WI38 (cell line): ENCODE measurements at regions not wholly inside any gene's neighbourhood (a gene's known extent, or its start where the extent isn't known, plus 50 kb on each side); places are given as distances from the start of the nearest gene placed in this dataset.

Experiments used
- H3K4me3 ChIP-seq: 2 replicates; pipeline ENCODE4 v1.5.1; 2011; ENCODE audit warnings: low read depth, mild to moderate bottlenecking, control low read depth, low read length
- CTCF ChIP-seq: IDR thresholded peaks from 2 replicates; pipeline ENCODE4 v1.5.1; 2012; ENCODE audit warnings: low read depth, mild to moderate bottlenecking, control low read depth, low read length

GRCh38 chr2:241970716-241971115 lies 101.2 kb downstream of the RTP5 start:
- TF ChIP-seq CTCF: no peak
- H3K4me3 ChIP-seq: no peak overlapping the region

- no peak for TF ChIP-seq CTCF
Measured at GRCh38 chr2:241974096-241974495, 104.6 kb downstream of the RTP5 start.

GRCh38 chr2:241974851-241975592 lies 105.5 kb downstream of the RTP5 start:
- TF ChIP-seq CTCF: no peak
- H3K4me3 ChIP-seq: no peak overlapping the region

More at GRCh38 chr2:241974096-241974495, 104.6 kb downstream of the RTP5 start:
- no peak overlapping the region for H3K4me3 ChIP-seq

GRCh38 chr2:241975593-241976284 lies 106.2 kb downstream of the RTP5 start:
- no peak for TF ChIP-seq CTCF
- no peak overlapping the region for H3K4me3 ChIP-seq

GRCh38 chr2:241976296-241976695 lies 106.8 kb downstream of the RTP5 start:
- TF ChIP-seq CTCF: no peak
- no peak overlapping the region for H3K4me3 ChIP-seq

DNA sequence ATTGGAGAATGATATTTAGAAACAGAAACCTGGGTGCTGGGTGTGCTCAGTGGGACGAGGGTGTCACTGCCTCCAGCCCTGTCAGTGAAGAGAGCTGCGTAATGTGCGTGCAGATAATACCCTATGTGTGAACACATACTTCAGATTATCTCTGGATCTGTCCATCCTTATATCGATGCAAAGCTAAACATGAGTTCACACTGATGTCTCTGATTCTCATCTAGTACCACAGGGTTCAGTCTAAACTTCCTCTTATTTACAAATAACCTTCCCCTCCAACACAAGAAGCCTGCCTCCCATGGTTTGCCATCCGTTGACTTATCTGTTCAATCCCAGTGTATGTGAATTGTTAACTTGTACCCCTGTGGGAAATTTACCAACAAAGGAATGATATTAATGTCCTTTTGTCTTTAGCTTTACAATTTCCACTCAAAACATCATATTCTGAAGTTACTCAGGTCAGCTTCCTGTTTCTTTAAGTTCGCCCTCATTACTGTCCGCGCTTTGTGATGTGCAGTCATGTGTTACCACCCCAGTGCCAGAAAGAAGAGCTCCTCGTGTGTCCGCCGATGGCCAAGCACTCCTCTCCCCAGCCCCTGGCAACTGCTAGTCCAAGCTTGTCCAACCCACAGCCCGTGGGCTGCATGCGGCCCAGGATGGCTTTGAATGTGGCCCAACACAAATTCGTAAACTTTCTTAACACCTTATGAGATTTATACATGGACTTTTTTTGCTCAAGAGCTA lies 108.2 kb downstream of the RTP5 start:
- no peak overlapping the region for H3K4me3 ChIP-seq
- no peak for TF ChIP-seq CTCF
